ENCODE measurements at regions not wholly inside any gene's neighbourhood (a gene's known extent, or its start where the extent isn't known, plus 50 kb on each side); places are given as distances from the start of the nearest gene placed in this dataset.

DNA sequence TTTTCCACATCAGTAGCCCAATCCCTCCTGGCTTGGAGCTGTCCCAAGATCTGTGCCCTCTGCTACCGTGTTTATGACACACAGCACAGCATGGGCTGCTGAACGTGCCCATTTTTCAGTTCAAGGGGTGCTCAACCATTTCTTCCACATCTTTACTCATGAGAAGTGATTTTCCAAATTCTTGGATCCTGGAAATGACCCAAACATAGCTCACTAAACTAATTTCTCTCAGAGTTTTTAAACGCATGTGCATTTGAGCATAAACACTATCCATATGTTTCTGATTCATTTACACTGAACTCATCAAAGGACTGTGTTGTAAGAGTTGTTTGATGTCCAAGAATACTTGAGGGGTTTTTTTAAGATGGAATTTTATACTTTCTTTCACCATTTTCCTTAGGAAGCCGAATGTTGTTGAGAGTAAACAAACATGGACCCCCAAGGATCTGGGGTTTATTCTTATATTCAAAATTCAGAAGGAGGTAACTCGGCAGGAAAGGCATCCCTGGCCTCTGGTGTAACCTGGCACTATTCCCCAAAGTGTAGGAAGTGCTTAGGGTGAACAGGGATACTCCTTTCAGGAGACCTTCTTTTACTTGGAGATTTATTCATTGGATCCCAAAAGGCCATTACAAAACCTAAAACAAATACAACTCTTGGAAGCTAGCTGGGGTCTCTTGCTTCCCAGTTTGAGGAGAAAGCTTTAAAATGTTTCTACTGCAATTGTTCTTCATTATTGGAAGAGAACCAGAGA, 215.0 kb downstream of the BMP4 start:
- no peaks in the 10 kb centered on the region for H3K9me3 Mint-ChIP-seq
- peaks cover 7% of the 10 kb centered on the region; the same call in 1 of the 2 replicates for H3K27me3 Mint-ChIP-seq (ENCODE audit: insufficient read depth)
- DNase-seq = no peak
- TF ChIP-seq, protein P1, sequence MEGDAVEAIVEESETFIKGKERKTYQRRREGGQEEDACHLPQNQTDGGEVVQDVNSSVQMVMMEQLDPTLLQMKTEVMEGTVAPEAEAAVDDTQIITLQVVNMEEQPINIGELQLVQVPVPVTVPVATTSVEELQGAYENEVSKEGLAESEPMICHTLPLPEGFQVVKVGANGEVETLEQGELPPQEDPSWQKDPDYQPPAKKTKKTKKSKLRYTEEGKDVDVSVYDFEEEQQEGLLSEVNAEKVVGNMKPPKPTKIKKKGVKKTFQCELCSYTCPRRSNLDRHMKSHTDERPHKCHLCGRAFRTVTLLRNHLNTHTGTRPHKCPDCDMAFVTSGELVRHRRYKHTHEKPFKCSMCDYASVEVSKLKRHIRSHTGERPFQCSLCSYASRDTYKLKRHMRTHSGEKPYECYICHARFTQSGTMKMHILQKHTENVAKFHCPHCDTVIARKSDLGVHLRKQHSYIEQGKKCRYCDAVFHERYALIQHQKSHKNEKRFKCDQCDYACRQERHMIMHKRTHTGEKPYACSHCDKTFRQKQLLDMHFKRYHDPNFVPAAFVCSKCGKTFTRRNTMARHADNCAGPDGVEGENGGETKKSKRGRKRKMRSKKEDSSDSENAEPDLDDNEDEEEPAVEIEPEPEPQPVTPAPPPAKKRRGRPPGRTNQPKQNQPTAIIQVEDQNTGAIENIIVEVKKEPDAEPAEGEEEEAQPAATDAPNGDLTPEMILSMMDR (IDR thresholded peaks at IDR 0.05) = no peak
- H3K27ac Mint-ChIP-seq = no peak overlapping the region
- no peak overlapping the region for H3K4me3 Mint-ChIP-seq
- H3K36me3 Mint-ChIP-seq (ENCODE audit: low read depth) = no peaks in the 10 kb centered on the region
- no peaks in the 10 kb centered on the region; the same call in 1 of the 2 replicates for H3K4me1 Mint-ChIP-seq (ENCODE audit: low read depth)

DNA sequence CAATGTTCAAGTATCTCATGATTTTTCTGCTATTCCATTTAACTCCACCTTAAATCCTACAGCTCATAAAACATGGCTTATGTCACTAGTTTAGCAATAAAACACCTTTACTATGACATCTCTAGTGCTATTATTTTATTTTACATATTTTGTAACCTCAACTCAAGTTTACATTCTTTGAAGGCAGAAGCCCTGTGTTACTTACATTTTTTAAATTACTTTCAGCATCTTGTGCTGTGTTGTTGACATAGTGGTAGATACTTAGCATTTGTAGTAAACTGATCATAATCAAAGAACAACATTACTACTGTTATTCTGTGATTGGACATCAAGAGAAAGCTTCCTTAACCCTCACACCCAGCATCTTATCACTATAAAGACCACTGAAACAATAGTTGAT, 216.1 kb downstream of the BMP4 start:
- Mint-ChIP-seq H3K4me3 (no peak overlapping the region), H3K4me1 (ENCODE audit: low read depth) (no peaks in the 10 kb centered on the region; the same call in 1 of the 2 replicates)

DNA sequence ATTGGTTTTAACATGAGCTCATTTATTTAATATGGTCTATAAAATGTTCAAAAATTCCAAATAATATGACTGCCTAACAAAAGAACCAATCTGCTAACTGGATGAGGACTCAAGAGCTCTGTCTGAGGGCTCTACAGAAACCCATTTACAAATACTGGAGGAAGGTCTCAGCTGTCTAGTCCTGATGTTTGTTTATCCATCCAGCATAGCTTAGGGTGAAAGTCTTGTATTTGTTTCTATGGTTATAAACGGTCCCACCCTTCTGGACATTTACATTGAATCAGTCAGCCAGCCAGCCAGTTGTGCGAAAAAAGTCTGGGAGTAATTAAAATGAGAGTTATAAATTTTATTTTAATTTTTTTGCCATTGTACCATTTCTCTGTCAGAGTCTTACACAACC, 220.7 kb downstream of the BMP4 start:
- no peaks in the 10 kb centered on the region for H3K36me3 Mint-ChIP-seq (ENCODE audit: low read depth)
- DNase-seq = no peak
- TF ChIP-seq, protein P1 (IDR thresholded peaks at IDR 0.05) = no peak
- no peak overlapping the region for H3K27ac Mint-ChIP-seq
- H3K4me1 Mint-ChIP-seq (ENCODE audit: low read depth) = no peaks in the 10 kb centered on the region
- H3K27me3 Mint-ChIP-seq (ENCODE audit: insufficient read depth) = peaks cover 2% of the 10 kb centered on the region; the same call in 1 of the 2 replicates
- H3K4me3 Mint-ChIP-seq = no peak overlapping the region
- H3K9me3 Mint-ChIP-seq = no peaks in the 10 kb centered on the region

More for the DNA sequence above, 216.1 kb downstream of the BMP4 start:
- Mint-ChIP-seq H3K9me3 (no peaks in the 10 kb centered on the region), H3K36me3 (ENCODE audit: low read depth) (no peaks in the 10 kb centered on the region), H3K27ac (no peak overlapping the region), H3K27me3 (ENCODE audit: insufficient read depth) (peaks cover 7% of the 10 kb centered on the region; the same call in 1 of the 2 replicates)
- DNase-seq = no peak
- TF ChIP-seq, protein P1 (IDR thresholded peaks at IDR 0.05) = no peak

DNA sequence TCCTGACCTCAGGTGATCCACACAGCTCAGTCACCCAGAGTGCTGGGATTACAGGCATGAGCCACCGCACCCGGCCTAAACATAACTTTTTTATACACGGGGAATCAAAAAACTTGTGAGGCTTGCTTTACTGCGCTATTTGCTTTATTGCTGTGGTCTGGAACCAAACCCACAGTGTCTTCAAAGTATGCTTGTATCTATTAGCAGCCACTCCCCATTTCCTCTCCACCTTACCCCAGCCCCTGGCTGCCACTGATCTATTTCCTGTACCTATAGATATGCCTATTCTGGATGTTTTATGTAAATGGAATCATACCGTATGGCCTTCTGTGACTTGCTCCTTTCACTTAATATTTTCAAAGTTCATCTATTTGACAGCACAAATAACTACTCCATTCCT, 233.4 kb downstream of the BMP4 start:
- no peaks in the 10 kb centered on the region for H3K36me3 Mint-ChIP-seq (ENCODE audit: low read depth)
- H3K9me3 Mint-ChIP-seq = peaks cover 6% of the 10 kb centered on the region
- H3K27me3 Mint-ChIP-seq (ENCODE audit: insufficient read depth) = peaks cover 3% of the 10 kb centered on the region; the same call in 1 of the 2 replicates
- TF ChIP-seq, protein P1 (IDR thresholded peaks at IDR 0.05) = no peak
- no peak for DNase-seq
- H3K27ac Mint-ChIP-seq = no peak overlapping the region
- H3K4me1 Mint-ChIP-seq (ENCODE audit: low read depth) = no peaks in the 10 kb centered on the region
- H3K4me3 Mint-ChIP-seq = no peak overlapping the region

DNA sequence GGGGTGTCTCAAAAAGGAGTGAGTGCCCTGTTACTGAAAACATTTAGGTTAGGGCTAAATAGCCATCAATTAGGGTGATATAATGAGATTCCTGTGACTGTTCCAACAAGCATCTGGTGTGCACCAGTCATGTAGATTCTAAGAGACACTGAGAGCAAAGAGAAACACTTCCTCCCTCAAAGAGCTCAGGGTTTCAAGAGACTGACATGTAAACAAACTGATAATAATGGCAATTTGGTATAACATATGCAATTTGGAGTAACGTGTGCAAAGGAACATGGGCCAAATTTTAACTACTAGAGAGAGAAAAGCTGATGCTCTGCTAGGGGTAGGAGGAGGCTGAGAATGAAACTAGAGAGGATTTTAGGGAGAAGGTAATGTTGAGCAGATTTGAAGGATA, 237.1 kb downstream of the BMP4 start:
- no peak for DNase-seq
- H3K4me3 Mint-ChIP-seq = no peak overlapping the region
- peaks cover 7% of the 10 kb centered on the region; the same call in 1 of the 2 replicates for H3K27me3 Mint-ChIP-seq (ENCODE audit: insufficient read depth)
- TF ChIP-seq, protein P1 (IDR thresholded peaks at IDR 0.05) = no peak
- peaks cover 6% of the 10 kb centered on the region for H3K9me3 Mint-ChIP-seq
- no peaks in the 10 kb centered on the region for H3K36me3 Mint-ChIP-seq (ENCODE audit: low read depth)
- H3K27ac Mint-ChIP-seq = no peak overlapping the region
- peaks cover 9% of the 10 kb centered on the region; the same call in 1 of the 2 replicates for H3K4me1 Mint-ChIP-seq (ENCODE audit: low read depth)

Measured in HFFc6 (cell line).